H1 (cell line): ENCODE measurements at regions not wholly inside any gene's neighbourhood (a gene's known extent, or its start where the extent isn't known, plus 50 kb on each side); places are given as distances from the start of the nearest gene placed in this dataset.
A peak's percentile ranks its signal among the peaks of the same experiment; 100 is the strongest.

Experiments used
- CTCF ChIA-PET: fragments of 300-600 bp; sonication (Branson Sonifier 250); formaldehyde crosslinking; loops from one replicate; lab custom pipeline; 2021; ENCODE audit not compliant: partially characterized antibody; lab: Charles Lee
- POLR2A ChIA-PET: fragments of 300-600 bp; sonication (Branson Sonifier 250); formaldehyde crosslinking; loops from one replicate; lab custom pipeline; 2021; ENCODE audit warnings: inconsistent platforms; ENCODE audit not compliant: partially characterized antibody; lab: Charles Lee
- DNase-seq, 2 experiments: peaks; one replicate each; pipeline versions ENCODE4 v3.0.0 to v3.0.0-alpha.2; 2010 to 2022; ENCODE audit warnings: low spot score in 2 of 2, low read depth in 1 of 2, mixed read lengths in 1 of 2
- FAIRE-seq: peaks from 2 replicates; lab custom pipeline; 2011; peaks lifted over from hg19 to GRCh38; lab: Jason Lieb, UNC
- H2AFZ ChIP-seq: 2 replicates; pipeline ENCODE4 v1.8.1; 2012; ENCODE audit warnings: low read length, inconsistent platforms
- H2AK5ac ChIP-seq: 2 replicates; pipeline ENCODE4 v1.6.1; 2013; ENCODE audit warnings: low read depth, low read length
- H2BK120ac ChIP-seq: replicated peaks from 2 replicates; pipeline ENCODE3; 2013; ENCODE audit warnings: low read depth, low read length, inconsistent platforms
- H2BK12ac ChIP-seq: 2 replicates; pipeline ENCODE4 v1.6.1; 2013; ENCODE audit warnings: low read depth, low read length
- H2BK15ac ChIP-seq: 2 replicates; pipeline ENCODE4 v1.6.1; 2013; ENCODE audit warnings: low read length
- H2BK20ac ChIP-seq: 2 replicates; pipeline ENCODE4 v1.6.1; 2013; ENCODE audit warnings: low read length
- H2BK5ac ChIP-seq: 2 replicates; pipeline ENCODE4 v1.6.1; 2013; ENCODE audit warnings: low read depth, low read length
- H3K14ac ChIP-seq: 2 replicates; pipeline ENCODE4 v1.6.1; 2013; ENCODE audit warnings: inconsistent platforms; ENCODE audit not compliant: insufficient read length
- H3K18ac ChIP-seq: 2 replicates; pipeline ENCODE4 v1.6.1; 2013; ENCODE audit warnings: low read length; ENCODE audit errors: extremely low read depth
- H3K23ac ChIP-seq: 2 replicates; pipeline ENCODE4 v1.6.1; 2013; ENCODE audit warnings: inconsistent platforms; ENCODE audit not compliant: insufficient read length
- H3K23me2 ChIP-seq: 2 replicates; pipeline ENCODE4 v1.6.1; 2013; ENCODE audit warnings: low read depth, low read length
- H3K27ac ChIP-seq: 2 replicates; pipeline ENCODE4 v1.6.1; 2011; ENCODE audit warnings: low read depth, low read length, inconsistent platforms
- H3K27me3 ChIP-seq, 4 experiments: replicated peaks in 1 of 4; 1 replicate in 1 of 4; 2 replicates in 3 of 4; pipeline versions ENCODE4 v1.6.1 to v1.8.1; 2011 to 2013; ENCODE audit warnings: low read length in 3 of 4, mild to moderate bottlenecking in 3 of 4, inconsistent platforms in 2 of 4, mixed read lengths in 2 of 4, moderate library complexity in 1 of 4; ENCODE audit not compliant: control insufficient read depth in 3 of 4, insufficient read depth in 3 of 4; ENCODE audit errors: extremely low read depth in 1 of 4
- H3K36me3 ChIP-seq, 4 experiments: 2 replicates each; pipeline versions ENCODE4 v1.6.1 to v1.8.1; 2011 to 2013; ENCODE audit warnings: mild to moderate bottlenecking in 4 of 4, low read length in 3 of 4, moderate library complexity in 2 of 4, control low read depth in 1 of 4, inconsistent platforms in 1 of 4; ENCODE audit not compliant: insufficient read depth in 4 of 4, control insufficient read depth in 2 of 4
- H3K4ac ChIP-seq: replicated peaks from 2 replicates; pipeline ENCODE3; 2013; ENCODE audit warnings: low read length, low read depth, mixed read lengths, inconsistent platforms; ENCODE audit not compliant: insufficient read length
- H3K4me1 ChIP-seq, 4 experiments: replicated peaks in 1 of 4; 1 replicate in 1 of 4; 2 replicates in 3 of 4; pipeline versions ENCODE4 v1.6.1 to v1.8.1; 2011 to 2013; ENCODE audit warnings: low read length in 3 of 4, inconsistent platforms in 2 of 4, mixed read lengths in 1 of 4; ENCODE audit not compliant: insufficient read depth in 4 of 4, control insufficient read depth in 3 of 4
- H3K4me2 ChIP-seq, 2 experiments: 2 replicates each; pipeline versions ENCODE4 v1.6.1 to v1.8.1; 2011 to 2013; ENCODE audit warnings: low read depth in 2 of 2, low read length in 2 of 2, control low read depth in 1 of 2, inconsistent platforms in 1 of 2, mild to moderate bottlenecking in 1 of 2; ENCODE audit not compliant: insufficient read depth in 1 of 2
- H3K4me3 ChIP-seq, 4 experiments: fragments of 200-600, 300-600 bp in 1 of 4; sonication (generic), shearing (Covaris generic), sonication (Bioruptor Twin) in 1 of 4; 2 replicates each; pipeline versions ENCODE4 v1.5.1 to v1.8.1; 2011 to 2016; ENCODE audit warnings: low read length in 4 of 4, low read depth in 3 of 4, control low read depth in 2 of 4, inconsistent platforms in 2 of 4, mild to moderate bottlenecking in 2 of 4, mixed read lengths in 1 of 4, moderate library complexity in 1 of 4; ENCODE audit not compliant: insufficient read depth in 2 of 4; ENCODE audit errors: extremely low read depth in 1 of 4
- H3K56ac ChIP-seq: replicated peaks from 2 replicates; pipeline ENCODE3; 2013; ENCODE audit warnings: low read depth, mild to moderate bottlenecking, mixed read lengths, low read length, inconsistent platforms; ENCODE audit not compliant: insufficient read length
- H3K79me1 ChIP-seq: 2 replicates; pipeline ENCODE4 v1.6.1; 2013; ENCODE audit warnings: low read depth, low read length, control low read depth
- H3K79me2 ChIP-seq, 2 experiments: 2 replicates each; pipeline versions ENCODE4 v1.6.1 to v1.8.1; 2012 to 2013; ENCODE audit warnings: low read length in 2 of 2, mild to moderate bottlenecking in 2 of 2, inconsistent platforms in 1 of 2; ENCODE audit not compliant: insufficient read depth in 2 of 2, control insufficient read depth in 1 of 2
- H3K9ac ChIP-seq, 4 experiments: replicated peaks in 1 of 4; 1 replicate in 1 of 4; 2 replicates in 3 of 4; pipeline versions ENCODE4 v1.6.1 to v1.8.1; 2011 to 2013; ENCODE audit warnings: low read depth in 3 of 4, low read length in 3 of 4, control low read depth in 2 of 4, mild to moderate bottlenecking in 2 of 4, moderate library complexity in 2 of 4, inconsistent platforms in 1 of 4; ENCODE audit errors: extremely low read depth in 1 of 4
- H3K9me3 ChIP-seq, 2 experiments: 2 replicates each; pipeline versions ENCODE4 v1.6.1 to v1.8.1; 2012 to 2013; ENCODE audit warnings: mild to moderate bottlenecking in 2 of 2, moderate library complexity in 2 of 2, control low read depth in 1 of 2, inconsistent platforms in 1 of 2, low read depth in 1 of 2, low read length in 1 of 2, mixed read lengths in 1 of 2; ENCODE audit not compliant: insufficient read depth in 2 of 2
- H4K20me1 ChIP-seq, 2 experiments: replicated peaks in 1 of 2; 2 replicates each; pipeline versions ENCODE3 to v1.8.1; 2011 to 2013; ENCODE audit warnings: inconsistent platforms in 2 of 2, low read length in 2 of 2, mild to moderate bottlenecking in 1 of 2; ENCODE audit not compliant: insufficient read depth in 2 of 2, control insufficient read depth in 1 of 2
- H4K5ac ChIP-seq: 2 replicates; pipeline ENCODE4 v1.6.1; 2013; ENCODE audit warnings: low read length, low read depth, mixed read lengths, inconsistent platforms; ENCODE audit not compliant: insufficient read length
- H4K8ac ChIP-seq: 2 replicates; pipeline ENCODE4 v1.8.0; 2013; ENCODE audit warnings: mild to moderate bottlenecking, moderate library complexity, low read length, inconsistent platforms; ENCODE audit not compliant: insufficient read depth; ENCODE audit errors: extremely low read depth
- H4K91ac ChIP-seq: replicated peaks from 2 replicates; pipeline ENCODE3; 2013; ENCODE audit warnings: low read length, mixed read lengths, inconsistent platforms; ENCODE audit not compliant: insufficient read length
- ASH2L ChIP-seq: fragments of 200-600, 300-600 bp; sonication (generic); IDR thresholded peaks from one replicate; pipeline ENCODE4 v1.7.1; 2017; ENCODE audit warnings: low read length
- EZH2 ChIP-seq: fragments of 200-600 bp; sonication (generic); IDR thresholded peaks from 2 replicates; pipeline ENCODE4 v1.7.1; 2012; ENCODE audit warnings: low read depth, mild to moderate bottlenecking, moderate library complexity, low read length, inconsistent platforms; ENCODE audit not compliant: severe bottlenecking
- HDAC2 ChIP-seq, 2 experiments: fragments of 300-600 bp in 1 of 2; sonication (generic) in 1 of 2; IDR thresholded peaks; 2 replicates each; pipeline ENCODE4 v1.6.1; 2011 to 2012; ENCODE audit warnings: low read depth in 2 of 2, low read length in 2 of 2, mild to moderate bottlenecking in 2 of 2, moderate library complexity in 2 of 2, borderline replicate concordance in 1 of 2, inconsistent platforms in 1 of 2
- POLR2A ChIP-seq, 2 experiments: IDR thresholded peaks; 1 replicate in 1 of 2; 2 replicates in 1 of 2; pipeline ENCODE4 v1.6.1; 2011; ENCODE audit warnings: low read depth in 2 of 2, low read length in 2 of 2, mild to moderate bottlenecking in 2 of 2; ENCODE audit errors: control extremely low read depth in 1 of 2
- RNF2 ChIP-seq: fragments of 200-900, 300-1000 bp; sonication (generic); IDR thresholded peaks from 2 replicates; pipeline ENCODE4 v1.7.1; 2016; ENCODE audit warnings: borderline replicate concordance, low read depth, mild to moderate bottlenecking, antibody characterized with exemption, low read length; ENCODE audit not compliant: poor library complexity, severe bottlenecking; ENCODE audit errors: missing control alignments
- TEAD4 ChIP-seq: IDR thresholded peaks from 2 replicates; pipeline ENCODE4 v1.6.1; 2012; ENCODE audit warnings: low read depth, low read length, inconsistent platforms, mixed read lengths
- TF ChIP-seq, protein P1 (sequence below): IDR thresholded peaks from 2 replicates; pipeline ENCODE4 v1.6.1; 2011; ENCODE audit warnings: low read length, improper control_type of control experiment

DNA sequence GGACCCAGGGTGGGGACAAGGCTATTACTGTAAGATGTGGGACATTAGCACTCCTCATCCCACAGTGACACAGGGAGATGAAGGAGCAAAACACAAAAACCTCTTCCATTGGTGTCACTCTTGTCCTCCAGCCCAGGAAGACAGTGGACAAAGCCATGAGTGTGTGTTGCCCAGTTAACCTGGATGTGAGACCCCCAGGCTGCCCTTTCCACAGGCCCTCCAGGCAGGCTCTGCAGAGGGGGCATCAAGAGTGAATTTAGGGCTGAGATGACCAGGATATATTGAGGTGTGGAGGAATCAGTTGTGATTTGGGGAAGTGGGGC, 111.3 kb downstream of the GGTLC2 start:
- Histone ChIP-seq H3K27me3 (peaks cover 7 to 25% (median 17%) of the 10 kb centered on the region in 4 experiments), H3K56ac (no peak overlapping the region), H2AFZ (no peak overlapping the region), H3K14ac (no peak overlapping the region), H3K4me2 (no peak overlapping the region), H3K23ac (no peak overlapping the region), H2BK20ac (no peak overlapping the region), H3K23me2 (no peaks in the 10 kb centered on the region), H4K8ac (no peak overlapping the region), H3K9me3 (peaks cover 23 to 46% of the 10 kb centered on the region in 2 experiments; a peak in 3 of 4 replicates), H3K4me3 (no peak overlapping the region), H3K27ac (no peak overlapping the region), H3K4ac (no peak overlapping the region), H3K4me1 (no peaks in the 10 kb centered on the region), H3K18ac (no peak overlapping the region), H4K20me1 (no peaks in the 10 kb centered on the region), H2BK5ac (no peak overlapping the region), H2AK5ac (no peak overlapping the region), H3K79me1 (no peaks in the 10 kb centered on the region), H3K9ac (no peak overlapping the region), H2BK12ac (no peak overlapping the region), H2BK15ac (no peak overlapping the region), H3K79me2 (no peaks in the 10 kb centered on the region), H2BK120ac (no peak overlapping the region), H3K36me3 (no peaks in the 10 kb centered on the region), H4K91ac (no peak overlapping the region), H4K5ac (no peak overlapping the region)
- DNase-seq, result peak in 1 of 2 experiments; percentile 11
- TF ChIP-seq TEAD4 (no peak), EZH2 (no peak), HDAC2 (IDR thresholded peaks at IDR 0.05; ENCODE audit: borderline replicate concordance in 1 of 2, low read depth in 2 of 2, low read length in 2 of 2) (no peak), POLR2A (IDR thresholded peaks at IDR 0.05; ENCODE audit: control extremely low read depth in 1 of 2, low read depth in 2 of 2, low read length in 2 of 2) (no peak), ASH2L (no peak), RNF2 (no peak)
- TF ChIP-seq, protein P1, sequence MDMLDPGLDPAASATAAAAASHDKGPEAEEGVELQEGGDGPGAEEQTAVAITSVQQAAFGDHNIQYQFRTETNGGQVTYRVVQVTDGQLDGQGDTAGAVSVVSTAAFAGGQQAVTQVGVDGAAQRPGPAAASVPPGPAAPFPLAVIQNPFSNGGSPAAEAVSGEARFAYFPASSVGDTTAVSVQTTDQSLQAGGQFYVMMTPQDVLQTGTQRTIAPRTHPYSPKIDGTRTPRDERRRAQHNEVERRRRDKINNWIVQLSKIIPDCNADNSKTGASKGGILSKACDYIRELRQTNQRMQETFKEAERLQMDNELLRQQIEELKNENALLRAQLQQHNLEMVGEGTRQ, result no peak
- FAIRE-seq, result no peak
- ChIA-PET CTCF (no interaction called here), POLR2A (no interaction called here)
